PC-9 (cell line): ENCODE measurements at regions not wholly inside any gene's neighbourhood (a gene's known extent, or its start where the extent isn't known, plus 50 kb on each side); places are given as distances from the start of the nearest gene placed in this dataset.

Experiments
- CTCF ChIP-seq: fragments of 200-600 bp; sonication (generic); conservative IDR thresholded peaks from 2 replicates; pipeline ENCODE4 v1.6.1; 2017; ENCODE audit warnings: mixed run types, antibody characterized with exemption, mild to moderate bottlenecking, moderate library complexity
- EZH2 ChIP-seq: fragments of 200-600 bp; sonication (generic); IDR thresholded peaks from 2 replicates; pipeline ENCODE4 v1.8.0; 2017; ENCODE audit warnings: antibody characterized with exemption, low read depth

- TF ChIP-seq EZH2 = no peak
- TF ChIP-seq CTCF = no peak
Measured at GRCh38 chr5:14028938-14029584, 84.6 kb upstream of the DNAH5 start.
